ENCODE measurements at regions not wholly inside any gene's neighbourhood (a gene's known extent, or its start where the extent isn't known, plus 50 kb on each side); places are given as distances from the start of the nearest gene placed in this dataset.

DNA sequence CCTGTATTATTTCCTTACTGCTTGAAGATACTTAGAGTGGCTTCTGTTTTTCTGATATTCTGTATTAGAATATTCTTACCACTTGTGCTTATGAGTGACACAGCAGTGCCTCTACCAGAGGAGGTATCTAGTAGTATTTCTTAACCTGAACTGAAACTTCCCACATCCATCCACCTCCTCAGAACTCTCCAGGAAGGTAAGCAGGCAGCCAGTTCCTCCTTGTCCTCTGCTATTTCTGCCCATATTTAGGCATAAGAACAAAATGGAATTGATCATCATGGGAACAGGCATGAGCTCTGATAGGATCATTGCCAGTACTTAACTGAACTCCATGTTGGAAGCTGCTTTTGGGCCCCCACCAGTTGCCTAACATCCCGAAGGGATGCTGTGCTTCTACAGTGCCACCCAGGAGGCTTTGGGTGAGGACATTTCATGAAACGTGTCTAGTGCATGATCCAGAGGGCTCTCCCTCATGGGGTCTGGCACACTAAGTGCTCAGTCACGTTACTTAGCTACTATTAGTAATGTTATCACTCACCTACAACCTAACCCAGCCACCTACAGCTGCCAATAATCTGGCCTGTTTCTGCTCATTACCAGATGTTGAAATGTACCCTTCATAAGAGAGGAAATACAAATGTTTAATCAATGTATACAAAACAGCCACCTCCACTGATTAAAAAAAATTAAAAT lies 520.7 kb downstream of the EIPR1 start (continued):
- TF ChIP-seq SP1 (IDR thresholded peaks at IDR 0.05; ENCODE audit: low read depth, low read length) (no peak), BACH1 (IDR thresholded peaks at IDR 0.05; ENCODE audit: low read length) (no peak), GTF2F1 (IDR thresholded peaks at IDR 0.05; ENCODE audit: borderline replicate concordance, low read depth, low read length) (no peak), ASH2L (IDR thresholded peaks at IDR 0.05; ENCODE audit: low read length) (no peak), HDAC6 (IDR thresholded peaks at IDR 0.05; ENCODE audit: low read depth, low read length) (no peak), TAF7 (optimal IDR thresholded peaks at IDR 0.05; ENCODE audit: borderline replicate concordance, low read depth, low read length) (no peak), RFX5 (IDR thresholded peaks at IDR 0.05; ENCODE audit: borderline replicate concordance, low read depth, low read length) (no peak)

Measured in H1 (cell line).